DOHH2 (cell line): ENCODE measurements at regions not wholly inside any gene's neighbourhood (a gene's known extent, or its start where the extent isn't known, plus 50 kb on each side); places are given as distances from the start of the nearest gene placed in this dataset.

Source experiments
- H3F3A ChIP-seq: fragments of 200-600 bp; sonication (generic), shearing (Covaris generic); 2 replicates; pipeline ENCODE4 v1.6.0; 2016; ENCODE audit warnings: antibody characterized with exemption, mild to moderate bottlenecking; ENCODE audit not compliant: control insufficient read depth, insufficient read depth
- H3K27ac ChIP-seq: fragments of 200-600 bp; sonication (generic); 2 replicates; pipeline ENCODE4 v1.5.1; 2014; ENCODE audit warnings: low read depth, mild to moderate bottlenecking, low read length, moderate library complexity
- H3K27me3 ChIP-seq: fragments of 200-600 bp; sonication (generic); 2 replicates; pipeline ENCODE4 v1.6.1; 2014; ENCODE audit warnings: mild to moderate bottlenecking, low read length, mixed read lengths; ENCODE audit not compliant: control insufficient read depth
- H3K36me3 ChIP-seq: fragments of 200-600 bp; sonication (generic); 2 replicates; pipeline ENCODE4 v1.6.1; 2014; ENCODE audit warnings: mild to moderate bottlenecking, low read length, moderate library complexity, mixed read lengths; ENCODE audit not compliant: control insufficient read depth
- H3K4me1 ChIP-seq: fragments of 200-600 bp; sonication (generic); 2 replicates; pipeline ENCODE4 v1.6.1; 2014; ENCODE audit warnings: mild to moderate bottlenecking, low read length, mixed read lengths; ENCODE audit not compliant: control insufficient read depth
- H3K4me2 ChIP-seq: fragments of 200-600 bp; sonication (generic); 2 replicates; pipeline ENCODE4 v1.6.0; 2014; ENCODE audit warnings: mild to moderate bottlenecking, low read length, moderate library complexity
- H3K4me3 ChIP-seq: fragments of 200-600 bp; sonication (generic); 2 replicates; pipeline ENCODE4 v1.5.1; 2014; ENCODE audit warnings: mild to moderate bottlenecking, low read length, mixed read lengths
- H3K79me2 ChIP-seq: fragments of 200-600 bp; sonication (generic); 2 replicates; pipeline ENCODE4 v1.6.1; 2014; ENCODE audit warnings: mild to moderate bottlenecking, low read length, mixed read lengths; ENCODE audit not compliant: control insufficient read depth
- H3K9me2 ChIP-seq: fragments of 200-600 bp; sonication (generic); replicated peaks from 2 replicates; pipeline ENCODE4 v1.6.1; 2014; ENCODE audit warnings: mild to moderate bottlenecking, low read length, mixed read lengths; ENCODE audit not compliant: control insufficient read depth
- H3K9me3 ChIP-seq: fragments of 200-600 bp; sonication (generic); 2 replicates; pipeline ENCODE4 v1.6.1; 2014; ENCODE audit warnings: antibody characterized with exemption, low read length, mixed read lengths; ENCODE audit not compliant: control insufficient read depth, insufficient read depth
- H4K20me1 ChIP-seq: fragments of 200-600 bp; sonication (generic); 2 replicates; pipeline ENCODE4 v1.6.0; 2014; ENCODE audit warnings: low read depth, mild to moderate bottlenecking, antibody characterized with exemption, low read length, moderate library complexity; ENCODE audit not compliant: control insufficient read depth, insufficient read depth
- CTCF ChIP-seq: fragments of 200-600 bp; sonication (generic); IDR thresholded peaks from one replicate; pipeline ENCODE4 v1.5.1; 2014; ENCODE audit warnings: antibody characterized with exemption, mild to moderate bottlenecking, low read depth, low read length; ENCODE audit not compliant: poor library complexity, severe bottlenecking
- EZH2phosphoT487 ChIP-seq: fragments of 200-600 bp; sonication (generic); IDR thresholded peaks from 2 replicates; pipeline ENCODE4 v1.6.1; 2017; ENCODE audit warnings: borderline replicate concordance, mild to moderate bottlenecking, antibody characterized with exemption, low read length, moderate library complexity, mixed read lengths

GRCh38 chr1:226810681-226811080 lies 59.7 kb upstream of the PSEN2 start:
- Histone ChIP-seq H3K4me3 (no peak overlapping the region), H3K9me3 (no peaks in the 10 kb centered on the region), H3K9me2 (no peaks in the 10 kb centered on the region), H3K27me3 (no peaks in the 10 kb centered on the region), H3K27ac (no peak overlapping the region), H3K36me3 (no peaks in the 10 kb centered on the region), H3F3A (no peaks in the 10 kb centered on the region), H3K4me2 (no peak overlapping the region), H3K4me1 (no peaks in the 10 kb centered on the region), H3K79me2 (no peaks in the 10 kb centered on the region), H4K20me1 (no peaks in the 10 kb centered on the region)
- TF ChIP-seq EZH2phosphoT487 = no peak
- no peak for TF ChIP-seq CTCF

- no peaks in the 10 kb centered on the region for H3K36me3 ChIP-seq
- no peak for TF ChIP-seq CTCF
- TF ChIP-seq EZH2phosphoT487 = no peak
- H4K20me1 ChIP-seq = no peaks in the 10 kb centered on the region
- no peak overlapping the region for H3K27ac ChIP-seq
- H3K4me2 ChIP-seq = no peak overlapping the region
- no peaks in the 10 kb centered on the region for H3K9me3 ChIP-seq
- H3K9me2 ChIP-seq = no peaks in the 10 kb centered on the region
- no peaks in the 10 kb centered on the region for H3F3A ChIP-seq
- no peak overlapping the region for H3K4me3 ChIP-seq
- no peaks in the 10 kb centered on the region for H3K4me1 ChIP-seq
- no peaks in the 10 kb centered on the region for H3K27me3 ChIP-seq
- no peaks in the 10 kb centered on the region for H3K79me2 ChIP-seq
Measured at GRCh38 chr1:226809785-226810571, 60.4 kb upstream of the PSEN2 start.

- Histone ChIP-seq H3K27me3 (peaks cover 5% of the 10 kb centered on the region; the same call in 1 of the 2 replicates), H3K27ac (no peak overlapping the region), H3K9me2 (no peaks in the 10 kb centered on the region), H3F3A (no peaks in the 10 kb centered on the region), H3K9me3 (no peaks in the 10 kb centered on the region), H4K20me1 (no peaks in the 10 kb centered on the region), H3K4me3 (no peak overlapping the region), H3K4me1 (no peaks in the 10 kb centered on the region), H3K79me2 (no peaks in the 10 kb centered on the region), H3K36me3 (no peaks in the 10 kb centered on the region), H3K4me2 (no peak overlapping the region)
- no peak for TF ChIP-seq CTCF
- TF ChIP-seq EZH2phosphoT487 = no peak
Measured at GRCh38 chr1:226808501-226808900, 61.9 kb upstream of the PSEN2 start.
